ENCODE measurements at regions not wholly inside any gene's neighbourhood (a gene's known extent, or its start where the extent isn't known, plus 50 kb on each side); places are given as distances from the start of the nearest gene placed in this dataset.
"Not testable (repeated sequence)": the region's sequence is repeated elsewhere in the genome, so short reads cannot be mapped to it uniquely, and the experiment has no call there.

GRCh38 chr6:81901551-81901966 is 149.1 kb upstream of the TENT5A start:
- DNase-seq, result peak; percentile 39

- no peak for DNase-seq
Observed at GRCh38 chr6:81900616-81901015, 148.1 kb upstream of the TENT5A start.

- DNase-seq, result no peak
Observed at GRCh38 chr6:81897793-81898192, 145.3 kb upstream of the TENT5A start.

GRCh38 chr6:81896525-81897503 is 144.3 kb upstream of the TENT5A start:
- peak; percentile 59 for DNase-seq

GRCh38 chr6:81895511-81896185 is 143.2 kb upstream of the TENT5A start:
- peak; percentile 94 for DNase-seq

GRCh38 chr6:81894788-81895271 is 142.3 kb upstream of the TENT5A start:
- peak; percentile 17 for DNase-seq

GRCh38 chr6:81894306-81894705 is 141.8 kb upstream of the TENT5A start:
- DNase-seq, result peak; percentile 44

- no peak for DNase-seq
Observed at GRCh38 chr6:81892891-81893290, 140.4 kb upstream of the TENT5A start.

GRCh38 chr6:81891874-81892273 is 139.4 kb upstream of the TENT5A start:
- no peak for DNase-seq

GRCh38 chr6:81890846-81891245 is 138.4 kb upstream of the TENT5A start:
- DNase-seq, result peak; percentile 95

GRCh38 chr6:81889377-81890053 is 137.0 kb upstream of the TENT5A start:
- DNase-seq, result no peak

- not testable (repeated sequence) for DNase-seq
Observed at GRCh38 chr6:81886909-81887308, 134.4 kb upstream of the TENT5A start.

- no peak for DNase-seq
Observed at GRCh38 chr6:81886157-81886556, 133.7 kb upstream of the TENT5A start.

GRCh38 chr6:81881660-81882059 is 129.2 kb upstream of the TENT5A start:
- DNase-seq, result no peak

- DNase-seq, result no peak
Observed at GRCh38 chr6:81878479-81878878, 126.0 kb upstream of the TENT5A start.

- DNase-seq, result peak; percentile 69
Observed at GRCh38 chr6:81876971-81877370, 124.5 kb upstream of the TENT5A start.

- peak; percentile 28 for DNase-seq
Observed at GRCh38 chr6:81875782-81876293, 123.4 kb upstream of the TENT5A start.

GRCh38 chr6:81869749-81870508 is 117.4 kb upstream of the TENT5A start:
- not testable (repeated sequence) for DNase-seq

- DNase-seq, result peak; percentile 84
Observed at GRCh38 chr6:81865712-81866111, 113.2 kb upstream of the TENT5A start.

GRCh38 chr6:81864124-81864523 is 111.6 kb upstream of the TENT5A start:
- DNase-seq, result no peak

GRCh38 chr6:81863123-81863522 is 110.6 kb upstream of the TENT5A start:
- DNase-seq, result no peak

GRCh38 chr6:81861281-81861680 is 108.8 kb upstream of the TENT5A start:
- no peak for DNase-seq

All from fibroblast of skin of right biceps (primary cell).